GM21447 (cell line): ENCODE measurements at regions not wholly inside any gene's neighbourhood (a gene's known extent, or its start where the extent isn't known, plus 50 kb on each side); places are given as distances from the start of the nearest gene placed in this dataset.
A peak's percentile ranks its signal among the peaks of the same experiment; 100 is the strongest.

Experiments used
- ATAC-seq: cut with Tn5 transposase; IDR thresholded peaks from one replicate; pipeline ENCODE4 v1.9.1; 2021; ENCODE audit not compliant: unreplicated experiment

DNA sequence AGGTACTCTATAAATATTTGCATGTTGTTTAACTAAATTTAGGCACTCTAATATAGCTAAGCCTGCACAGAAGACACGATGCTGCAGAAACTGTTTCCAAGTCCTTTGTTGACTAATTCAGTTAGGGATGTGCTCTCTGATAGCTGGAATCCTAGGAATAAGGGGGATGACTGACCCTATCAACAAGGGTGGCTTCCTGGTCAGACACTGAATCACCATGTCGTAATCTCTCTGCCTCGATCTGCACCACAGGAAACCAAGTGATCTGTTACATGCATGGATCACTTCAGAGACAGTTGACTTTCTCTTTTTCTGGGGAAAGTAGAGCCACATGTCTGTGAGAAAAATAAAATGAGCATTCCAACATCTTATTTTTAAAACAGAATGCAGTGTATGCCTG is 169.1 kb downstream of the GUCY2F start:
- ATAC-seq = no peak

DNA sequence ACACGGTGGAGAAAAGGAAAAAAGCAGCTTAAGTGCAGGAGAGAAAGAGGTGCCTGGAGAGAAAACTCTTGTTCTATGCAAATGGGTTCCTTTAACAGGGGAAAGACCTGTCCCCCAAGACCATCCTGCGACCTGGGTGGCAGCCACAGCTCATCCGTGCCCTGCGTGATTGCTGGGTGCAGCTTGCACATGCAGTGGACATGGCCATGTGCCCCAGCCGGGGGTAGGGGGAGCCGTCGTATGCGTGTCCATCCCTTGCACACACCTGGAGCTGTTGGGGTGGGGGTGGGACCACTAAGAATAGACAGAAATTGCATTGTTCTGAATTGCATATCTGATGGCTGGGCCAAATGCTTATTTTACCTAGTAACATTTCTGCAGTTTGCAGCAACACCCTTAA is 171.9 kb downstream of the GUCY2F start:
- ATAC-seq = no peak

DNA sequence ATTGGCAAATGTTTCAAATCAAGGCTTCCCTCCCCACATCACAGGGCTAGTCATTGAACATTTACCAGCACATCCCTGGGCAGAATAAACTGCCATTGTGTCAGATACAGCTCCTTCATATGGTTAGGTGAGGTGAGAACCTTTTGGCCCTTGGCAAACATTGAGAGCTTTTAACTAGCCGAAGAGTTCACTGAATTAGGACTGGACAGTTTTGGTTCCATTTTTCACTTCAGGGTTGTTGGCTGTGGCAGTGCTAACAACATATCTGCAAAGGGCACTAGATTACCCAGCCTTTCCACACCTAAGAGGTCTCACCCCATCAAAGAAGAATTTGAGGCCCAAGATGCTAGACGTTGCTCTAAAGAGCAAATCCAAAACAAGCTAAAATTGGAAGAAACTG is 180.7 kb downstream of the GUCY2F start:
- no peak for ATAC-seq

DNA sequence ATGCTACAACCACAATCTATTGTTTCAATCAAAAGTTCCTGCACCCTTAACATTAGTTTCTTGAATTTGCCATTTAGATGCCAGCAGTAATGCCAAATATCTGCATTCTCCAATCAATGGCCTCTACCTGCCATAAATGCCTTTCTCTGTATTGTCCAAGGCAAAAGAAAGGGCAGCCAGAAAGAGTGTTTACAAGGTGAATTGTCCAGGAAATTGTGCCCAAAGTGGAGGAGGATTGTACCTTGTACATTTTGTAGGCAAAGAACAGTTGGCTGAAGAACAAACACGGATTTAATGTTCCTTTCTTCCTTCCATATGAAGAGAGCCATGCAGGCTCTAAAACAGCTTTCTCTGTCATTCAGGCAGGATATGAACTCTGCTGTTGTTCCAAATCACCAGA is 181.5 kb downstream of the GUCY2F start:
- ATAC-seq = no peak

DNA sequence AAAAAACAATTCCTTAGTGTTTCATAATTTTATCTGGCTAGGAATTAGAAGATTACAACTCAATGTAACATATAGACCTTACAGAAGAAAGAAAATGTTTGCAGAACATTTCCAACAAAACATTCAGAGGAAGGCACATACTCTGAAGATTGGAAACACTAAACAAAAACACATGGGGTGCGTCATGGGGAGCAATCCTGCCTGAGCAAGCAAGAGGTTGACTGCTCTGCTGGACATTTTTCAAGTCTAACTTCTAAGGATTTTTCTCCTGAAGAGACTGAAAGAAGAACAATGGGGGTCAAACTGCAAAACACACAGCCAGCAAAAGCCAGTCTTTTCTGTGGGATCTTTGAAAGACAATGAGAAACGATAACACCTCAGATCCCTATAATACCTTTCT is 182.8 kb downstream of the GUCY2F start:
- ATAC-seq = no peak

DNA sequence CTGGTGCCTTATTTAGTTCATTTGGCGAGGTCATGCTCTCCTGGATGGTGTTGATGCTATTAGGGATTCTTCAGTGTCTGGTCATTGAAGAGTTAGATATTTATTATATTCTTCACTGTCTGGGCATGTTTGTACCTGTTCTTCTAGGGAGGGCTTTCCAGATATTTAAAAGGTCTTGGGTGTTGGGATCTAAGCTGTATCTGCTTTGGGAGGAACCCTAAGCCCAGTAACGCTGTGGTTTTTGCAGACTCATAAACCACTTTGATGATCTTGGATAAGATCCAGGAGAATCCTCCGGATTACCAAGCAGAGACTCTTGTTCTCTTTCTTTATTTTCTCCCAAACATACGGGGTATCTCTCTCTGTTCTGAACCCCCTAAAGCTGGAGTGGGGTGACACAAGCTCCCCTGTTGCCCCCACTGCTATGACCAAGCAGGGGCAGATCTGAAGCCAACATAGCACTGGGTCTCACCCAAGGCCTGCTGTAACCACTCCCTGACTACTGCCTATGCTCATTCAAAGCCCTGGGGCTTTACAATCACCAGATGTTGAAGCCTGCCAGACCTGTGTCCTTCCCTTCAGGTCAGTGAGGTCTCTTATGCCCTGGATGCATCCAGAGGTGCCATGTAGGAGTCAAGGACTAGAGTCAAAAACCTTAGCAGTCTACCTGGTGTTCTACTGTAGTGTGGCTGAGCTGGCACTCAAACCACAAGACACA is 187.6 kb downstream of the GUCY2F start:
- ATAC-seq = no peak

DNA sequence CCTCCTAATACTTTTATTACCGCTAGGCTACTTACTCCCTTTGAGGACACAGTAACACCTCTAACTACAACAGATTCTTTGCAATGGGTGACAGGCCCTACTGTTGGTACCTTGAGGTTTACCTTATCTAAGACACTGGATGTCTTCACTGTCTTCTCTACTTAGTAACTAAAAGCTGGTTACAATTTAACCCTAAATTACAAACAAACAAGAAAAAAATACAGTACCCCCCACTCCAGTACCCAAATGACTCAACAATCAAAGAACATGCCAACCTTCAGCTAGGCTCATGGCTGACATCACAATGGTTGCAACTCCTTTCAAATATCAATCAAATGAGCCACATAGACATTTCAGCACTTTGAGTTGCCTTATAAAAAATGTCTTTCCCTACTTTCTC is 198.0 kb downstream of the GUCY2F start:
- ATAC-seq = peak; percentile 42

DNA sequence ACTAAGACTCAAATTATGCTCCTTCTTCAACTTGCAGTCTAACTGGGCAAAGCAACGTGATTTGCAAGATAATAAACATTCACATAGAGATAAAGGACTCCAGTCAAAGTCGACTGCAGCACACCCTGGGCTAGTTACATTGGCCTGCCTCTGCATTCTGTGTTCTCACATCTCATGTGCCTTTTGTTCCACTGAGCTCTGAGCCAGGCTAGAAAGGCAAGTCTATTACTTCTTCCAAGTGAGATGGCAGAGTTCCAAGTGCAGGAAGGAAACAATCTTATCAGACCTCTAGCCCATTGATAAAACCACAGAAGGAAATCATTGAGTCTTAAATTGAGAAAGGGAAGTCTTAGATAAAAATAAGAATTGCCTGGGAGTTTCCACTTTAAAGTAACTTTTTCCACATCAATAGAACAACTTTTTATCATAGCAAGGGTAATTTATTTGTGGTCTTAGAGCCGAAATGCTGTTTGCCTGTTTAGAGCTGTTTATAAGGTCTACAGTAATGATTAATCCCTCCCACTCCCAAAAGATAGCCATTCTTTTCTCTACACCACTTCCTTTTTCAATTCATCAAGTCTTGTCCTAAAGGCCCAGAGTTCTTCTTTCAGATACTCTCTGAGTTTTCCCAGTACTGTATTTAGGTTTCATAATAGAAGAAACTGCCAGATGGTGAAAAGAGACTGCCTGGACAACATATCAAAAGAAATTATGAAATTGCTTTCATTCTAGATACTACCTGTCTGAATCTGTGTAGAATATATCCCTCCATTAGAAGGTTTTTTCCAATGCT is 200.2 kb downstream of the GUCY2F start:
- ATAC-seq = peak; percentile 74

DNA sequence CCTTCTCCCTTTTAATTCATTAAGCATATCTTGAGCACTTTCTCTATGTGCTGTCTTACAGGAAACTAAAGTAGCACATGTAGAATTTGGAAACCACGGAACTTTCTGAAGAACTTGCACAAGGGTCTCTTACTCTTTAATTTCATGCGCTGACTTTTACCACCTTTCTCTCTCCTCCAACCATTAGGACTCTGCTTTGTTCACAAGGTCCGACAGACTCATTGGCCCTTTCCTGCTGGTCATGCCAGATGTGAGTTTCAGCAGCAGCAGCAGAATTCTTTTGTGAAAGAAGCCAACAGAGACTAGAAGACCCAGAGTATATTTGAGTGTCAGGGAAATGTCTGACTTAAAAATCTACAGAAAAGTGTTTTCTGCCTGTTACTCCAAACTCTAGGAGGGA is 207.1 kb downstream of the GUCY2F start:
- ATAC-seq = no peak

DNA sequence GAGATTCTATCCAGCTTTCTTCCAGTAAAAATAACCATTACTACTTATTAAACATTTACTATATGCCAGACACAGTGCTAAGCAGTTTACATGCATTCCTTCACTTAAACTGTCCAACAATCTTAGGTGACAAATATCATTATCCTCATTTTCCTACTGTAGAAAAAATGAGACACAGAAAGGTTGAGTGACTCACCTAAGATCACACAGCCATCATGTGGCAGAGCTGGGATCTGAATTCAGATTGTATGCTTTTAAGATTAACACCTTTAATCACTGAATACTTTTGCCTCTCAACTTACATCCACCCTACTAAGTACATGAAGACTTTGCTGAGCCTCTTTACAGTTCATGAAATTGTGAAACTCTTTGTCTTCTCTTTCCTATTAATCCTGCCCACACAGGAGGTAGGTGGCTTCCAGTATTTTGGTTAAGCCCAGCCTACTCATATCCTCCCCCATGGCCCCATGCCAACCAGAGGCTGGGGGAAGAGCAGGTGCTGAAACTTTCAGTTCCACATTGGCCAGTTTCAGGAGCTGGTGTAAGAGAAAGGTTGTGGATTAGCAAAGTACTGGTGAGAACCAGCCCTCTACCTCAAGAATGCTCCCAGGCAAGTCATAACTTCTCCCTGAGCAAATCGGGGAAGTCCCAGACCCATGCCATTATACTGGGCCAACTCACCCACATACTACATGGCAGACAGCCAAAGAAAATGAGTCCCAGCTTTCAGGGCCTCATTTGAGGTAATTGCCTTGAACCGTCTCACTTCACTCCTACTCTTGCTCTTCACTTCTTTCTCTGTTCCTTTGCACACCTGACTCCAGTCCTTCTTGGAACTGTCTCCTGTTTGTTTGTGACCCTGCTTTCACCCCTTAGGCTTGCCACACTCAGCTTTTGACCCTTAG is 211.1 kb downstream of the GUCY2F start:
- peak; percentile 97 for ATAC-seq

DNA sequence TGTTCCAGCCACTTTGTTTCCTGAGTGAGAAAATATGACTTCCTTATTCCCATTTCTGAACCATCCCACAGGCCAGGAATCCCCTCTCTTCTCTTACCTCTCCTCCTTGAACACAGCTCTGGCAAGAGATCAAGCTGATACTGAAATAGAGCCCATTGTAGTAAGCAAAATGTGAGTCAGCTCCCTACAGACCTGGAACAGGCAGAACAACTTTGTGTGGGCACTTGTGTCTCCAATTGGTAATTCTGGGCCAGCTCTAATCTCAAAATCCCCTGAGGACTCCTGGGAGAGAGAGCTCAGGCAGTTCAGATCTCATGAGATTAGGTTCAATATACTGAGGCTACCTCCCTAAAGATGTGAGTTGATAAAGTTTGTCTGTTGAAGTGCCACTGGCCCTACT is 213.5 kb downstream of the GUCY2F start:
- ATAC-seq = no peak

DNA sequence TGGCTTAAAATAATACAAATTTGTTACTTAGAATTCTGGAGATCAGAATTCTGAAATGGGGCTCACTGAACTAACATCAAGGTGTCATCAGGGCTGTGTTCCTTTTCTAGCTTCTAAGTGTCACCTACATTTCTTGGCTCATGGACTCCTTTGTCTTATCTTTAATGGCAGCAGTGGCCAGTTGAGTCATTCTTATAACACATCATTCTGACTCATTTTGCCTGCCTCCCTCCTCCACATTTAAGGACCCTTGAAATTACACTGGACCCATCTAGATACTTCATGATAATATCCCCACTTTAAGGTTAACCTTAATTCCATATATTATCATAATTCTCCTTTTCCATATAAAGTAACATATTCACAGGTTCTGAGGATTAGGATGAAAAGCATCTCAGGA is 215.9 kb downstream of the GUCY2F start:
- no peak for ATAC-seq

DNA sequence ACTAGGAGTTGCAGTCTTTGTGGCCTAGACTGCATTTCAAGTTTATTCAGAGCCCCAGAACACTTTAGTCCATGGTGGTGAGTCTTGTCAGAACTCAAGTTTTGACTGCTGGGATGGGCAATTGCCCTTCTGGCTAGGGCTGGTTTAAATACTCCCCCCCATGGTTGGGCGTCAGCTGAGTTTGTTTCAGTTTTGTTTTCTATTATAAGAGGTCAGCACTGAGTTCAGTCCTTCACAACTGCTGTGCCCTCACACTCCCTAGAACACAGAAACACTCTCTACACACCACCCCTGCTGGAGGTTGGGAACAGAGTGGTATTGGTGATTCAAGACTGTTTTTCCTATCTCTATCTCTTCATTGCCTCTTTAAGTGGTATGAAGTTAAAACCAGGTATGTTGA is 217.0 kb downstream of the GUCY2F start:
- no peak for ATAC-seq

DNA sequence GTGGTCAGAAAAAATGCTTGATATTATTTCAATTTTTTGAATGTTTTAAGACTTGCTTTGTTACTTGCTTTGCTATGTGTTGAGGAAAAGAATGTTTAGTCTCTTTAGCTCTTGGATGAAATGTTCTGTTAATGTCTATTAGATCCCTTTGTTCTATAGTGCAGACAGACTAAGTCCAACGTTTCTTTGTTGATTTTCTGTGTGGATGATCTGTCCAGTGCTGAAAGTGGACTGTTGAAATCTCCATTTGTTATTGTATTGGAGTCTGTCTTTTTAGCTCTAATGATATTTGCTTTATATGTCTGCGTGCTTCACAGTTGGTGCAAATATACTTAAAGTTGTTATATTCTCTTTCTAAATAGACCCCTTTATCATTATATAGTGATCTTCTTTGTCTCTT is 220.6 kb downstream of the GUCY2F start:
- no peak for ATAC-seq

DNA sequence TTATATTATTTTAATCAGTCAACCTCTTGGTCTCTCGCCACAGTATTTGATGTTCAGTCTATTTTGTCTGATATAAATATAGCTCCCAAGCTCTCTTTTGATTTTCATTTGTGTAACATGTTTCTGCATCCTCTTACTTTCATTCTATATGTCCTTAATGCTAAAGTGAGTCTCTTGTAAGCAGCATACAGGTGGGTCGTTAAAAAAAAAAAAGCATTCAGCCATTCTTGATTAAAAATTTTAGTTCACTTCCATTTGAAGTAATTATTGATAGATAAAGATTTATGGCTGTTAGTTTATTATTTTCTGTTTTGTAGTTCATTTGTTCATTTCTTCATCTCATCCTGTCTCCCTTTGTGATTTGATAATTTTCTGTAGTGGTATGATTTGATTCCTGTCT is 229.1 kb downstream of the GUCY2F start:
- ATAC-seq = no peak

DNA sequence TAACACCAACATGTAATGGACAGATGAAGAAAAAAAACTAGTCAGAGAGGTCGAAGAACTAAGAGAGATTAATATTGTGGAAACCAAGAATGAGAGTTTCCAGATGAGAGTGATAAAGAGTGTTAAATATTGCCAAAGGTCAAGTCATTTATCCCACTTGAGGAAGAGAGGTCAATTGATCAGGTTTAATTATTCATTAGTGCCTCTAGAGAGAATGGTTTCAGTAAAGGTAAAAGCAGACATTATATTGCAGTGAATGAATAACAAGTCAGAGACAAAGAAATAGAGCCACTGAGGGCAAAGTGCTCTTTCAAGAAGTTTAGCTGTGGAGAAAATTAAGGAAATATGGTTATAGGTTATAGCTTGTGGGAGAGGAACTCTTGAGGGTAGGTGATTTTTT is 263.1 kb downstream of the GUCY2F start:
- ATAC-seq = no peak

DNA sequence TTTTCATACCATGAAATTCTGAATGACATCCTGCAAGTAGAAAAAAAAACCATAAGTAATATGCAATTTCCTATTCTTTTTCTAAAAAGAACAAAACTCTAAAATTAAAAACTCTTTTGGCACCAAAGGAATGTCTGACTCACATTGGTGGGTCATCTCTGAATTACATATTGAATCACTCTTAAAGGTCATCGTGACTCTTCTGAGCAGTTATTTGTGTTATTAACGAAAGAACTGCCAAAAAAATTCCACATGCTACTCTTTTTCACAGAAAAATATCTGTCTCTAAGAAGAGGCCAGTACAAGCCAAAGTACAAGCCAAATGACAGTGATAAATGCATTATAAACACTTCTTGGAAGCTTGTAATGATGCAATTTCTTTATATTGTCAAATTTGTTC is 282.2 kb downstream of the GUCY2F start:
- no peak for ATAC-seq

DNA sequence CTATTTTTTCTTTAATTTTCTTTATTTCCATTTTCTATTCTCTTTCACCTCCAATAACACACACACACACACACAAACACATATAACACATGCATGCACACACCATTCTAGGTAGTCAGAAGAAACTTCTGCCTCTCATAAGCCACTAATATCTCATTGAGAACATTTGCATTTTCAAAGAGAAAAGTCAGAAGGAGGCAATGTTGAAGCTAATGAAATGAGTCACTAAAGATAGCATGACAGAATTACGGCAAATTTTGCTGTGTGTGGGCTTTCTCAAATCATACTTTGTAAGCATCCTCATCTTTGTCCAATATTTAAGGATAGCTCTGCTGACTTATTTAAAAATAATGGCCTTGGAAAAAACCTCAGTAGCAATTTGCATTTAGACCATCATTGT is 291.3 kb downstream of the GUCY2F start:
- ATAC-seq = no peak

DNA sequence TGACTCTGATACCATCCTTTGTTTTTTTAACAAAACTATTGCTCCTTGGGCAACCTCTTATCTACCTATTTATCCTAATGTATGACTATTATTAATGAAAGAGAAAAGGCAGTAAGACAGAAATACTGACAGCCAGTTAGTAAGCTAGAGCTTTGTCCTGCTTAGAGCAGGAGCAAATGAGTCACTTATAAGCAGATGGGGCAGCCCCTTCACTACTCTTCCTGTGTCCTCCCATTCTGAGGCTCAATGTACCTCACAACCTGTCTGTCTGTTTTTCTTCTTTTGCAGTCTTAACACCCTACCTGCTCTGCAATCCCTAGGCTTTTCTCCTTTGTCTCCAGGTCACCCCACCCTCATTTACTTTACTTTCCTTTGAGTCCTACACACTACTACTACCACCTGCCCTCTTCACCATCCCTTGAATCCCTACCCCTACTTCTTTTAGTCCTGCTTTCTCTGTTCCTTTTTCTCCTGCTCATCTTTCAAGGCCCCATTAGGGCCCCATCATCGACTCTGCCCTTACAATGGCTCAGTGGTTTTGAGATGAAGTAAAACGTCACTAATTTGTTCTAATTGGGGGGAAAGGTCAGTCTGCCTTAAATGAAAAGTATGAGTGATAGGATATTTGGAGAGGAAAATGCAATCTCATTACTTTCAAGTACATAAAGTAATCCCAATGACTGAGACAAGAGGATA is 294.3 kb downstream of the GUCY2F start:
- ATAC-seq = peak; percentile 91

DNA sequence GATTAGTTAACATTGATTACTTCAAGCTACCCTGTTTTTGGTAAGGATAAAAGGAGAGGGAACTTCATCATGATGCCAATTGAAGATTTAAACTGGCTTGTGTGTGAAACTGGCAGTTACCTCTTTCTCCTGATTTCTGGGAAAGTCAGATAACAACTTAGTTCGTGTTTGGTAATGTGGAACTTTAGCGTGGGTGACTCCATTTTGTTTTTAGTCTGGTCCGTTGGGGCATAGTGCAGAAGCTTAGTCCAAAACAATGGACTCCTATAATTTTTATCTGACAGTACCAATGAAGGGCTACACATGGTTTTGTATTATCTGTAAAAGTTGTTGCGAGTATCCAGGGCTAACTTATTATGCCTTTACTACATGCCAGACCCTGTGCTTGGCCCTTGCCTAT is 294.9 kb downstream of the GUCY2F start:
- no peak for ATAC-seq

DNA sequence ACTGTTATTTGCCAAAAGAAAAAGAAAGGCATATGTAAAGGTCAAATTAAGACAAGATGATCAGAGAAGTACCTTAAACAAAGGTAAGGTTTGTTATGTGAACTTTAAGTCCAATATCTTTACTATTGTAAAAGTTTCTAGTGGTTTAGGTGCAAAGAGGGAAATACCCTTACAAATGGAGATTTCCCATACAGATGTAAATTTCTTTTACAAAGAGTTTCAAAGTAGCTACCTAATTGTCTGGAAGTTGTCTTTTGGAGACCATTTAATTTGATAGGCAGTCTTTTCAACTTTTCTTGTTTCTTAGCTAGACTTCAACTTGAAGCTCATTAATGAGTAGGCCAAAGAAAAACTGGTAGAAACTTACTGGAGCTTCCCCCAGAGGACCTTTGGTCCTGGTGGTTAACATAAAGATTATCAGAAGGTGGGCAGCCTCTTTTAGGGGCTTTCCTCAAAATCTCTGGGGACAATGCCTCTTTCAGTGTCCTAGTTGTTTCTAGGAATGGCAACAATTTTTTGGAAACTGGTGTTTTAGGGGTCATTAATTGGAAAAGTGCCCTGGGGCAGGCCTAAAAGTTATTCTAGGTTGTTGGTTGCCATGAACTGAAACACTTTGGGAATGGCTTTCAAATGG is 297.3 kb downstream of the GUCY2F start:
- no peak for ATAC-seq
